ENCODE measurements at regions not wholly inside any gene's neighbourhood (a gene's known extent, or its start where the extent isn't known, plus 50 kb on each side); places are given as distances from the start of the nearest gene placed in this dataset.
"Not testable (repeated sequence)": the region's sequence is repeated elsewhere in the genome, so short reads cannot be mapped to it uniquely, and the experiment has no call there.

DNA sequence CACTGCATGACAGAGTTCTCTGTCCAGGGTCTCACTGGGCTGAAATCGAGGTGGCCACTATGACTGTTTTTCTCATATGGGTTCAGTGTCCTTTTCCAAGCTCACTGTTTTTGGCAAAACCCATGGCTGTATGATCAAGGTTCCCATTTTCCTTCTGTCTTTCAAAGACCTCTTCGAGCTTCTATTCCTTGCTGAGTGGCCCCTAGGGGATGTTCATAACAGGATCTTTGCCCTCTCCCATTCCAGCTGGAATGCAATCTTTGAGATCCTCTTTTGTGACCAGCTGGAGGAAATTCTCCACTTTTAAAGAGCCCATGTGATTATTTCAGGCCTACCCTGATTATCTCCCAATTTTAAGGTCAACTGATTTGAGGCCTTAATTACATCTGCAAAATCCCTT lies 572.5 kb upstream of the SLC10A2 start:
- no peak for DNase-seq (ENCODE audit: low read depth)

DNA sequence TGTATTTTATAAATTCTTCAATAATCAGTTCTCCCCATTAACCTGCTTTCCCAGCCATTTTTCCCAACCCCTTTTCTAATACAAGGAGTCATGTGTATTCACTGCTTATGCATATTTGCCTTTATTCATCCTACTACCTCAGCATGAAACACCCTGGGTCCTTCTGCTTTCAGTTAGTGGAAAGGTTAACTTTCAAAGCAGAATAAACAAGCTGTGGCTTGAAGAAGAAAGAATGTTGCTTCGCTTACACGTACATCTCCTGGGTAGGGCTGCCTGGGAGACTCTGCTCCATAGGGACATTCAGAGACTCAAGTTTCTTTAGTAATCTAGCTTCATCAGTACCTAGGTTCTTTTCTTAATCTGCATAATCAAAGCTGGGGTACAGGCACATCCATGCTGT lies 567.8 kb upstream of the SLC10A2 start:
- DNase-seq (ENCODE audit: low read depth), result no peak

DNA sequence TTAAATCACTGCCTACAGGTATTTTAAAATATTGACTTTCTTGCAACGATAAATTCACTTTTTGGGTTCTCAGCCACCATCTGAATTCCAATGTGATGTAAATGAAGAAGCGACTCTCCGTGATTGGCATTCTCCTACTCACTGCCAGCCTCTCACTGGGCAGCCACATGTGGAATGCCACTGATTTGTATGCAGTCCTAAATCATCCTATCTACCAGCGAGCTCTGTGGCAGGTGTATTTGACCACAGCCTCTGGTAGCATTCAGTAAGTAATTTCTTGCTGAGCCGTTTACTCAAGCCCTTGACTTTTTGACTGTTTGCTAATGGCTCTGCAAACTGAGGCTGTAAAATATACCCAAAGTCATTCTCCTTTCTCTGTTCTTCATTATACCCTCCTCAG lies 559.0 kb upstream of the SLC10A2 start:
- no peak for DNase-seq (ENCODE audit: low read depth)

DNA sequence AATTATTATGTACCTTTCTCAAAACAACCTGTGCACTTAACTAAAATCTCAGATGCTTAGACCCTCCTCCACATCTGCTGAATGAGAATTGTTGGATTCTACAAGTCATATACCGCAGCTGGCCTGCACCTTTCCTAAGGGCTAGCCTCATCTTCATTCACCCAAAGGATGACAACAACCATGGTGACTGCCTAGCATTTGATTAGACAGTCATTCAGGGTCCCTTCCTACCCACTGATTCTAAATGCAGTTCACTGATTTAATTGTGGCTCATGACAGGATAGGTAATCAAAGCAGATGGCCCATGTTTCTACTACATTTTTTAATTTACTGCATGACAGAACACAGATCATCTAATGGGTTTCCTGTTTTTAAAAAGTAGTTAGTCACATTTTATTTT lies 551.9 kb upstream of the SLC10A2 start:
- DNase-seq (ENCODE audit: low read depth), result no peak

DNA sequence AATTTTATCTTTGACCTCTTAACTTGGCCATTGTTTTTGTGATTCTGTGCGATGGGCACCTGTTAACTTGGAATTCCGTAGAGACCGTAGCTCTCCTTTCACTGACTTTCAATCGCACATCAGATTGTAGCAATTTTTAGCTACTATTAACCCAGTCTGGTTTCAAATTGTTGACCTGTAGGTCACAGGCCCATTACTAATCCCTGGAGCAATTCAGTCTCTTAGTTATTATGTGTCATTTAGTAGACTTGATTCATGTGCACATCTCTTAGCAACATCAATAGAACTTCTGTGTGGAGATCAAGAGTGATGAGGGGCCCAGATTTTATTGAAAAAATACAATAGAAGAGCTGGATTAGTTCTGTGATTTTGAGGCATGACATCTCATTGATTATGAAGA lies 549.6 kb upstream of the SLC10A2 start:
- DNase-seq (ENCODE audit: low read depth), result no peak

DNA sequence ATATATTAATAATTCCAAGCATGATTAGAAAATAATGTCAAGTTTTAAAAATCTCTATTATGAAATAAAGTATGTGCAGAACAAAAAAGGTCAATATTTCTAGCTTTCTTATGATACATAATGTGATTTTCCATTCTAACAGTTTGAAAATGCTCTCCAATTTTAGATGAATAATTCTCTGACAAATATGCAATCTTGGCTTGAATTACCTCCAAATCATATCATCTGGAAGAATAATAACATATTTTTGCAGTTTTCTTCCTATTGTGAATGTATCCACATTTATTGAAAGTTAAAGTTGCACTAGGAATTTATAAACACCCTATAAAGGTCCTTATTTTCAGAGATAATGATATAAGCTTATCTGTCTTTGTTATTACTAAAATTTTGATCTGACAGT lies 548.5 kb upstream of the SLC10A2 start:
- DNase-seq (ENCODE audit: low read depth), result no peak

DNA sequence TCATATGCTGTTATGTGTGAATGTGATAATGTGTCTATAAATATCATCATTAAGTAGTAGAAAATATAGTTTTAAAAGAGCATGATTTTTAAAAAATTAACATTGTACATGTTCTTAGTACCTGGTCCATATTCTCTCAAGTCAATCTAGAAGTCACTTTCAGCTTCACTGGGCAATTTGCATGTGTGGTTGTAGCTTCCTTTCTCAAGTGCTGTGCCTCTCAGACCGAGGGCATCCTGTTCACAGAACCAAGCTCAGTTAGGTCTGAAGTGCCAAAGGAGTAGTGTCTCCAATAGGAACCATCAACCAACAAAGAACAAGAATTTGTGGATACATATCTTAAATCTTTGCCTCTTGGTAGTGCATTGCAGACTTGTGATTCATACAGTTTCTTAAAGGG lies 541.8 kb upstream of the SLC10A2 start:
- DNase-seq (ENCODE audit: low read depth), result no peak

DNA sequence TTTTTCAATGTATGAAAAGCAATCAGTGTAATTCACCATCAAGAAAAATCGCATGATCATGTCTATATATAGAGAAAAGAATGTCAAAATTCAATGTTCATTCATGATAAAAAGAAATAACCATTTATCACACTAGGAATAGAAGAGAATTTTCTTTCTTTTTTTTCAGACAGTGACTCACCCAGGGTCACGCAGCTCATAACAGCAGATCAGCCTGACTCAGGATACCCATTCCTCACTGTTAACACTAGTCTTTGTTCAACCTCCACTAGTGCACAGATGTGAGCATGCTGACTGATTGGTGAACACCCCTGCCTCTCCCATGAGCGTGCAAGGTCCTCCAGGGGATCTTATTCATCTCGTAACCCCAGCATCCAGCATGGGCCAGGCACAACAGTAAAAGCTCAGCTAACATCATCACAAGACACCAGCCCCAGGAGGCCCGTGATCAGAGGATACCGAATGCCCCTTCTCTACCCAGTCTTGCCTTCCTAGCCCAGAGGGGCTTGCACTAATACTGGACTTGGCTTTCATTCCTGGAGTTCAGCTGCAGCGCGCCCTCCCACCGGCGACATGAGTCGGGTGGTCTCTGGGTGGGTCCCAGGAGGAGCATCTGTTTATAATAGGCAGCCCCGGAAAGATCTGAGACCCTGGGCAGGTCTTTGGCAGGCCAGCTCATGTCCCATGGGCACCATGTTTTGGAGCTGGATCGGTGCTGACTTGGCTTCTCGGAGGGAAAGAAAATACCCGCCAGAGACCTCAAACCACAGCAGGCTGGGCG lies 539.5 kb upstream of the SLC10A2 start:
- no peak for DNase-seq (ENCODE audit: low read depth)

DNA sequence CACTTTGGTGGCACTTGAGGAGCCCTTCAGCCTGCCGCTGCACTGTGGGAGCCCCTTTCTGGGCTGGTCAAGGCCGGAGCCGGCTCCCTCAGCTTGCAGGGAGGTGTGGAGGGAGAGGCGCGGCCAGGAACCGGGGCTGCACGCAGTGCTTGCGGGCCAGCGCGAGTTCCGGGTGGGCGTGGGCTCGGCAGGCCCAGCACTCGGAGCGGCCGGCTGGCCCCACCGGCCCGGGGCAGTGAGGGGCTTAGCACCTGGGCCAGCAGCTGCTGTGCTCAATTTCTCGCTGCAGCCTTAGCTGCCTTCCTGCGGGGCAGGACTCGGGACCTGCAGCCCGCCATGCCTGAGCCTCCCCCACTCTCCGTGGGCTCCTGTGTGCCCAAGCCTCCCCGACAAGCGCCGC lies 533.7 kb upstream of the SLC10A2 start:
- not testable (repeated sequence) for DNase-seq (ENCODE audit: low read depth)

DNA sequence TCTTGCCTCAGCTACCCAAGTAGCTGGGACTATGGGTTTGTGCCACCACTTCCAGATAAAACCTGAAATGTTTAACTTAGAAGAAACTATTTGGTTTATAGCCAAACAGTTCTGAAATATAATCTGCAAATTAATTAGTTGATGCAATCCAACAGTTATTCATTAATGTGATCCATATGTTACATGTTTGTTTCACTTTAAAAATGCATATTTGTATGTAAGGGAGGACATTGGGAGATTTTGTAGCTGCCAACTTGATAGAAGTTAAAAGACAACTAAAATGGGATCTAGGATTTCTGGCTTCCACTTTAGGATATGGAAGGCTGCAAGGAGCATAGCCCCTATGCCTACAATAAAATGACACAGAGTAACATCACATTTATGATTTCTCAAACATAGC lies 532.5 kb upstream of the SLC10A2 start:
- DNase-seq (ENCODE audit: low read depth), result no peak

DNA sequence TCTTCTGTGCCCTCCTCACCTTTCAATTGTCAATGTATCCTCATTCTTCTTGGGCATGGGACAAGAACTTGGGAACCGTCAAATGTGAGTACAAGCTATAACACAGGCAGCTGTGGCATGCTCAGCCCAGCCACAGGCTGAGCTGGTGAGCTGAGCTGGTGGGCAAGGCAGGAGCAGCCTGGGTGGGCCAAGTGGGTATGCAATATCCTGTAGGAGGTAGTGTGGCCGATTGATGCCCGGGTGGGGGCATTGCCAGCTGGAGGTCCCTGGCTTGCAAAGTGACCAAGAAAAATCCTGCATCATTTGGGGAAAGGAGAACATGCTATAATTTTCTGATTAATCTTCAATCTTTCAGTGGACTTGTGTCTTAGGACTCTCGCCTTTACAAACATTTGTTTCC lies 507.2 kb upstream of the SLC10A2 start:
- no peak for DNase-seq (ENCODE audit: low read depth)

DNA sequence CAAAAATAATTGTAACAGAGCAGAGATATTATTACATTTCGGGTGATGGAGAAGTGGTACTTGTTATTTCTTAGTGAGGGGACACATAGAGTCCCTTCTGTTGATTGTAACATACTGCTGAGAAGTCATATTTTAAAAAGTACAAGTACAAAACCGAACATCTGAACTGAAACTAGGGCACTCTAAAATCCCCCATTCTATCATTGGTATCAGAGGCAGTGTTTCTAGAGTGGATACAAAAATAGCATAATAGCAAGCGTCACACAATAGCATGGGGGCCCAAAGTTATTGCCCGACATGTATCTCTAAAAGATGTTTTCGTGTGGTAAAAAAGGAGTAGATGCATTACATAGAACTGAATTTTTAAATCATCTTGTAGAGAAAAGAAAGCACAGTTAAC lies 502.1 kb upstream of the SLC10A2 start:
- no peak for DNase-seq (ENCODE audit: low read depth)

DNA sequence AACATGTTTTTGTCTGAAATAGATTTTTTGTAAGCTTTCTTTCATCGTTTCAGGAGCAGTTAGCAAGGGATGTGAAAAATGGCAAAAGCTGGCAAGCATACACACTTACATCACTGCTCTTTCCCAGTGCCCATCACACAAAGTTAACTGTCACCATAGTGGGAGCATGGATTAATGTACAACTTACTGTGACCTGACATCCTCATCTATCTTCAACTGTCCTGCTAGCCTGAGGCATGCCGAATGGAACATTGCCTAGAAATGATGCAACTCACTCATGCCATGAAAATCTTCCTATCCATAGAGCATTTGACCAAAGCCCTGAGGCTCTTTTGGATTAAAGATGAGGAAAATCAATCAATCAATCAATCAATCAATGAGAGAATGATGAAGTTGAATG lies 491.7 kb upstream of the SLC10A2 start:
- DNase-seq (ENCODE audit: low read depth), result no peak

DNA sequence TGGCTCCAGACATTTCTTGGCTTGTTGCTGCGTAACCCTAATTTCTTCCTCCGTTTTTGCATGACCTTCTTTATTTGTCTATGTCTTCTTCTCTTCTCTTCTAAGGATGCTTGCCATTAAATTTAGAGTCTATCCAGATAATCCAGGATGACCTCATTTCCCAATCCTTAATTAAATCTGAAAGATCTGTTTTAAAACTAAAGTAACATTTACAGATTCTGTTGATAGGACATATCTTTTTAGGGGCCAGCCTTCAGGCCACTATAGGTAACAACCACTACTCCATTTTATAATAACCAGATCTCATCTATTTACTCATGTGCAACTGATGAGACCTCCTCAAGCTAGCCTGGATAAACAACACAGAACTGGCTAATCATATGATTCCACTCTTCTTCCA lies 490.5 kb upstream of the SLC10A2 start:
- DNase-seq (ENCODE audit: low read depth), result no peak

DNA sequence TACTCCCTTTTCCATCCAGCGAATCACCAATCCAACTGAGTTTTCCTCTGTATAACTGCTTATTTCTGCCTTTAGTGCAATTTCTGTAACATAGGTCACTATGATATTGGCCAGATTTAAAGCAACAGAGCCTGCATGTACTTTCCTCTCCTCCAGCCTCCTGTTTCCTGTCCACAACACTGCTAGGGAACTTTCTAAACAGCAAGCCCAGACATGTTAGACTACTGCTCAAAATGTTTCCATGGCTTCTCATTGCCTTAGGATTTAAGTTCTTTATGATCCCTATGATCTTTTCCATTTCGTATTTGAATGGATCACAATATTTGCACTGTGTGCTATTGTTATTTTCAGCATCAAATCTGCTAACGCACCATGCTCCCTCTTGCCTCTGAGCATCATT lies 481.7 kb upstream of the SLC10A2 start:
- no peak for DNase-seq (ENCODE audit: low read depth)

DNA sequence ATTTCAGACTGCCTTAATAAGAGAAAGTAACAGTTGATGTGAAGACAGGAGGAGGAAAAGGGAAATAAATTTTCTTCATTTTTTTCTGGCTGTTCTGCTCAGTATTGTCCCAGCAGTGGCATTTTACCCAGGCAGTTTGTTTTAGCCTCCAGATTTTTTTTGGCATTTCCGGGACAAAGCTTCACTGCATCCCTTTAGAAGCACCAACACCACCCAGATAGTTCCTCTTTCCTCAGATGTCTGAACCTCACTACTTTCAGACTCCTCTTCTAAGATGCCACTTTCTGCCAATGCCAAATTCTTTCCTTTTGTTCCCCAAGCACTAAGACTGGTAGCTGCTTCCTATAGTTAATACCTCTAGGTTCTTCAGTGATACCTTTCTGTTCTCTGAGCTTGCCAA lies 480.1 kb upstream of the SLC10A2 start:
- DNase-seq (ENCODE audit: low read depth), result no peak

DNA sequence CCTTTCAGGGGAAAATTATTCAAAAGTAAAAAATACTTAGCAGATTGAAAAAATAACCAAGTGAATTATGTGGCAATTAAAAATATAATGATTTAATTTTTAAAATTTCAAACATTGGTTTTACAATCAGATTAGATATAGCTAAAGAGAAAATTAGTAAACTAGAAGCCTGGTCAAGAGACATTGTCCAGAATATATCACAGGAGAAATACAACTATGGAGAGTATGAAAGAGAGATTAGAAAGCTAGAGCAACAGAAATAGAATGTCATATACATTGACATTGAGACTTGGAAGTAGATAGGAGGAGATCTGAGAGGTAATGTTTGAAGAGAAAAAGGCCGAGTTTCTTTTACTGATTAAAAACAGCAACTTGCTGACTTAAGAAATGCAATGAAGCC lies 476.4 kb upstream of the SLC10A2 start:
- no peak for DNase-seq (ENCODE audit: low read depth)

DNA sequence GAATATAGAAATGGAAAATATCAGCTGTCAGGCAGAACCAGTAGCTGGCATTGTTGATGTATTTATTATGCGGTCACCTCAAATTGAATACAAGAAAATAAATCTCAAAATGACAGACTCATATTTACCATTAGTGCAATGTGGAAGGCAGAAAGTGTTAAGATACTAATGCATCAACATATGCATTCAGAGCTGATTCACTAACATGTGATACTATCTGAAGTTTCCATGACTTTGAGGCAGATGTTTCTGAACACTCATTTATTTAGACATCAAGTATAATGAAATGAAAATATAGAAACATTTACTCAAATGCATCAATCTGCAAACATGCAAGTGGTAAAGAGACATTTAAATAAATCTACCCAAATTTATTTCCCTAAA lies 474.2 kb upstream of the SLC10A2 start:
- no peak for DNase-seq (ENCODE audit: low read depth)

DNA sequence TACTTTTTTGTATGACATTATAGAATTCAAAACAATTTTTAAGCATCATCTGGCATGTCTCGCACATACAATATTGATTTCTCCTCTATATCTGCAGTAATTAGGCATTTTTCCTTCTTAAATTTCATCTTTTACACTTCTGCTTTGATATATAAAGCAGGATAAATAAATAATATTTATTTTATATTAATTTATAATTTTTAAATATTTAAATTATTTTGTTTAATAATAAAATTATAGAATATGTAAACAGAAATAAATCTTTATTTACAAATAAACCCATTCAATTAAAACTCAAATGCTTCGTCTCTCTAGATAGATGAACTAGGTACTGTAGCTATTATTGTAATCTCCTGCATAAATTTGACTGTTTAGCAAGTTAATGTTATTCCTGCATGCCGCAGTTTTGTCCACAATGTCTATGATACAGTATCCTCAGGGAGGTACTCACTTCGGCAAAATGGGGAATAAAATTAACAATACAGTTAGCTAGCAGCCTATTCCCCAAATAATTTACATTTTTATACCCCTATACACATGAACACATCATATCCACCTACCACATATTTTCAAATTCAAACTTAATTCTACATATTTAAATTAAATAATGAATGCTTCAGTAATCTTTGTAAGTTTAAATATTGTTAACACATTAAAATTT lies 473.6 kb upstream of the SLC10A2 start:
- no peak for DNase-seq (ENCODE audit: low read depth)

DNA sequence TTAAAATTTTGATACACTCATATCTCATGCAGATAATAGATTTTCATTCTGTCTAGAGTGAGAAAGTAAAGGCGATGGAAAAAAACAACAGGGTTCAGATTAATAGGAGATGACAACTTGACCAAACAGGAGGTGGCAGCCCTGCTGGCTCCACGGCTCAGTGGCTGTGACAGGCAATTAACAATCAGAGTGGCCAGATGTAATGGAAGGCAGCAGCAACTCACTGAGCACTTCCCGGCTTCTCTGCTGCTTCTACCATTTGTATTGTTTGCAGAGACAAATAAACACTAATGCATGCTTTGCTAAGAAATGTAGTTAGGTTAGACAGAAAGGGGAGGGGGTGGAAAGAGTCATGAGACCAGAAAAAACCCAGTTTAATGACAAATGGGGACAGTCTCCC lies 473.0 kb upstream of the SLC10A2 start:
- no peak for DNase-seq (ENCODE audit: low read depth)

DNA sequence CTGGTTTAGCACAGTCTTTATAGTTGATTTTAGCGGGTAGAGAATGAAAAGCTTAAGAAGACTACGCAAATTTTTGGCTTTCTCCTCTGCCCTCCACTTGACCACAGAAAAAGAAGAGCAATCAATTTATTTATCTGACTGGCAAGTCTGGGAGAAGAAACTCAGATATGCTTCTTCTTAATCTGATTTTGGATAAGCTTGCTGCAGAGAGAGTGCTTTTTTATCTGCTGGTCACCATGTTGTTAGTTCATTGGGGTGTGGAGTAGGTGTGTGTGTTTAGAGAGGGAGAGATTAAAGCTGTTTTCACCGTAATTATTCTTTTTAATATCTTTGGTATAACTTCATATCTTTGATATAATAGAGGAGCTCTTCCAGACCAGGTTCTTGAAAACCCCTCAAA lies 471.4 kb upstream of the SLC10A2 start:
- DNase-seq (ENCODE audit: low read depth), result no peak

DNA sequence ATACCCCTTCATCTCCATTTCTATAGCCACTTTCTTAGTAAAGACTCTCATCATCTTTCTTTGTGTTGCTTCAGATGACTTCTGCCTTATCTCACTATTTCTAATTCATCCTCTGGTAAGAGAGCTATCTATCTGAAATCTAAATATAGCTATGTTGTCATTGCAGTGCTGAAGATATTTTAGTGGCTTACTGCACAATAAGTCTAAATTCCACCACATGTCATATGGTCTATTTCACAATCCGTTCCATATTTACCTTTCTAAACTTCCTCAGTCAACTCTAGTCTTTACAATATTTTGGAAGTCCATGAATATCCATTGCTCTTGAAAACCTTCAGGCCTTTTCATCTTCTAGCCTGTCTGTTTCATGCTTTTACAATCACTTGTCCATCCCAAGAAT lies 465.1 kb upstream of the SLC10A2 start:
- no peak for DNase-seq (ENCODE audit: low read depth)

DNA sequence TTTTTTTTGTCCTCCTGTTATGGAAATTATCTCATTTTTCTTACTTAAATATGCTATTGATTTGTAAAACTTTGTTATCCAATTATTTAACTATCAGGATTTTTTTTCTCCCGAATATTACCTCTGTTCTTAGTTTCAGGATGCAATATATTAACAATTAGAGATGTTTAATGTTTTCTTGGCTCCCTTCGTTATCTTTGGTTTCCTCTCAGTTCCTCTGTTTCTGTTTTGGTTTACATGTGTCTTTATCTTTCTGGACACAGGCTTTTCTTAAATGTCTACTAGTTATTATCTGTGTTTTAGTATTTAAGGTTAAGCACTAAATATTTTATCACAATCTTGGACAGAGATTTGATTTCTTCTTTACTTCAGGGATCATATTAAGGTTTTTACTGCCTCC lies 462.2 kb upstream of the SLC10A2 start:
- no peak for DNase-seq (ENCODE audit: low read depth)

DNA sequence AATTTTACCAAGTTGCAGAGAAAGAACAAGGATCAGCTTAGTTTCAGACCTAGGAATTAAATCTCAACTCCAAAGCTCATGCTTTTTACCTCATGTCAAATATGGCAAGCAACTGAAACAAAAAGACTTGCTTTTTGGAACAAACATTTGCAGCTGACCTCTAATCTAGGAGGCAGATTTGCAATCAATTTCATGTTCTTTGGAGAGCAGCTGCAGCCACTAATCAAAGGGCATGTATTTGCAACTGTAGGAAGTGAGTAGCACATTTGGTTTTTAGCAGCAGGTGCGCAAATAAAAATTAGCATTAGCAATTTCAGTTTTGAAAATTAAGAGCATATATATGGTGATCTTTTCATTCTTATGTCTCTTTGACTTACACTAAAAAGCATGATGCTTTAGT lies 459.3 kb upstream of the SLC10A2 start:
- no peak for DNase-seq (ENCODE audit: low read depth)

Measured in stimulated activated CD8-positive, alpha-beta memory T cell treated with anti-CD3 and anti-CD28 coated beads, Interleukin-12 subunit alpha, Interleukin-12 subunit beta, amount 100 ng/mL, for 4 hours (primary cell).